H1 (cell line): ENCODE measurements at regions not wholly inside any gene's neighbourhood (a gene's known extent, or its start where the extent isn't known, plus 50 kb on each side); places are given as distances from the start of the nearest gene placed in this dataset.

Source experiments
- CTCF ChIA-PET: fragments of 300-600 bp; sonication (Branson Sonifier 250); formaldehyde crosslinking; loops from one replicate; lab custom pipeline; 2021; ENCODE audit not compliant: partially characterized antibody; lab: Charles Lee
- POLR2A ChIA-PET: fragments of 300-600 bp; sonication (Branson Sonifier 250); formaldehyde crosslinking; loops from one replicate; lab custom pipeline; 2021; ENCODE audit warnings: inconsistent platforms; ENCODE audit not compliant: partially characterized antibody; lab: Charles Lee
- DNase-seq, 2 experiments: peaks; one replicate each; pipeline versions ENCODE4 v3.0.0 to v3.0.0-alpha.2; 2010 to 2022; ENCODE audit warnings: low spot score in 2 of 2, low read depth in 1 of 2, mixed read lengths in 1 of 2
- FAIRE-seq: peaks from 2 replicates; lab custom pipeline; 2011; peaks lifted over from hg19 to GRCh38; lab: Jason Lieb, UNC
- H2AFZ ChIP-seq: 2 replicates; pipeline ENCODE4 v1.8.1; 2012; ENCODE audit warnings: low read length, inconsistent platforms
- H2AK5ac ChIP-seq: 2 replicates; pipeline ENCODE4 v1.6.1; 2013; ENCODE audit warnings: low read depth, low read length
- H2BK120ac ChIP-seq: replicated peaks from 2 replicates; pipeline ENCODE3; 2013; ENCODE audit warnings: low read depth, low read length, inconsistent platforms
- H2BK12ac ChIP-seq: 2 replicates; pipeline ENCODE4 v1.6.1; 2013; ENCODE audit warnings: low read depth, low read length
- H2BK15ac ChIP-seq: 2 replicates; pipeline ENCODE4 v1.6.1; 2013; ENCODE audit warnings: low read length
- H2BK20ac ChIP-seq: 2 replicates; pipeline ENCODE4 v1.6.1; 2013; ENCODE audit warnings: low read length
- H2BK5ac ChIP-seq: 2 replicates; pipeline ENCODE4 v1.6.1; 2013; ENCODE audit warnings: low read depth, low read length
- H3K14ac ChIP-seq: 2 replicates; pipeline ENCODE4 v1.6.1; 2013; ENCODE audit warnings: inconsistent platforms; ENCODE audit not compliant: insufficient read length
- H3K18ac ChIP-seq: 2 replicates; pipeline ENCODE4 v1.6.1; 2013; ENCODE audit warnings: low read length; ENCODE audit errors: extremely low read depth
- H3K23ac ChIP-seq: 2 replicates; pipeline ENCODE4 v1.6.1; 2013; ENCODE audit warnings: inconsistent platforms; ENCODE audit not compliant: insufficient read length
- H3K23me2 ChIP-seq: 2 replicates; pipeline ENCODE4 v1.6.1; 2013; ENCODE audit warnings: low read depth, low read length
- H3K27ac ChIP-seq: 2 replicates; pipeline ENCODE4 v1.6.1; 2011; ENCODE audit warnings: low read depth, low read length, inconsistent platforms
- H3K27me3 ChIP-seq, 4 experiments: replicated peaks in 1 of 4; 1 replicate in 1 of 4; 2 replicates in 3 of 4; pipeline versions ENCODE4 v1.6.1 to v1.8.1; 2011 to 2013; ENCODE audit warnings: low read length in 3 of 4, mild to moderate bottlenecking in 3 of 4, inconsistent platforms in 2 of 4, mixed read lengths in 2 of 4, moderate library complexity in 1 of 4; ENCODE audit not compliant: control insufficient read depth in 3 of 4, insufficient read depth in 3 of 4; ENCODE audit errors: extremely low read depth in 1 of 4
- H3K36me3 ChIP-seq, 4 experiments: 2 replicates each; pipeline versions ENCODE4 v1.6.1 to v1.8.1; 2011 to 2013; ENCODE audit warnings: mild to moderate bottlenecking in 4 of 4, low read length in 3 of 4, moderate library complexity in 2 of 4, control low read depth in 1 of 4, inconsistent platforms in 1 of 4; ENCODE audit not compliant: insufficient read depth in 4 of 4, control insufficient read depth in 2 of 4
- H3K4ac ChIP-seq: replicated peaks from 2 replicates; pipeline ENCODE3; 2013; ENCODE audit warnings: low read length, low read depth, mixed read lengths, inconsistent platforms; ENCODE audit not compliant: insufficient read length
- H3K4me1 ChIP-seq, 4 experiments: replicated peaks in 1 of 4; 1 replicate in 1 of 4; 2 replicates in 3 of 4; pipeline versions ENCODE4 v1.6.1 to v1.8.1; 2011 to 2013; ENCODE audit warnings: low read length in 3 of 4, inconsistent platforms in 2 of 4, mixed read lengths in 1 of 4; ENCODE audit not compliant: insufficient read depth in 4 of 4, control insufficient read depth in 3 of 4
- H3K4me2 ChIP-seq, 2 experiments: 2 replicates each; pipeline versions ENCODE4 v1.6.1 to v1.8.1; 2011 to 2013; ENCODE audit warnings: low read depth in 2 of 2, low read length in 2 of 2, control low read depth in 1 of 2, inconsistent platforms in 1 of 2, mild to moderate bottlenecking in 1 of 2; ENCODE audit not compliant: insufficient read depth in 1 of 2
- H3K4me3 ChIP-seq, 4 experiments: fragments of 200-600, 300-600 bp in 1 of 4; sonication (generic), shearing (Covaris generic), sonication (Bioruptor Twin) in 1 of 4; 2 replicates each; pipeline versions ENCODE4 v1.5.1 to v1.8.1; 2011 to 2016; ENCODE audit warnings: low read length in 4 of 4, low read depth in 3 of 4, control low read depth in 2 of 4, inconsistent platforms in 2 of 4, mild to moderate bottlenecking in 2 of 4, mixed read lengths in 1 of 4, moderate library complexity in 1 of 4; ENCODE audit not compliant: insufficient read depth in 2 of 4; ENCODE audit errors: extremely low read depth in 1 of 4
- H3K56ac ChIP-seq: replicated peaks from 2 replicates; pipeline ENCODE3; 2013; ENCODE audit warnings: low read depth, mild to moderate bottlenecking, mixed read lengths, low read length, inconsistent platforms; ENCODE audit not compliant: insufficient read length
- H3K79me1 ChIP-seq: 2 replicates; pipeline ENCODE4 v1.6.1; 2013; ENCODE audit warnings: low read depth, low read length, control low read depth
- H3K79me2 ChIP-seq, 2 experiments: 2 replicates each; pipeline versions ENCODE4 v1.6.1 to v1.8.1; 2012 to 2013; ENCODE audit warnings: low read length in 2 of 2, mild to moderate bottlenecking in 2 of 2, inconsistent platforms in 1 of 2; ENCODE audit not compliant: insufficient read depth in 2 of 2, control insufficient read depth in 1 of 2
- H3K9ac ChIP-seq, 4 experiments: replicated peaks in 1 of 4; 1 replicate in 1 of 4; 2 replicates in 3 of 4; pipeline versions ENCODE4 v1.6.1 to v1.8.1; 2011 to 2013; ENCODE audit warnings: low read depth in 3 of 4, low read length in 3 of 4, control low read depth in 2 of 4, mild to moderate bottlenecking in 2 of 4, moderate library complexity in 2 of 4, inconsistent platforms in 1 of 4; ENCODE audit errors: extremely low read depth in 1 of 4
- H3K9me3 ChIP-seq, 2 experiments: 2 replicates each; pipeline versions ENCODE4 v1.6.1 to v1.8.1; 2012 to 2013; ENCODE audit warnings: mild to moderate bottlenecking in 2 of 2, moderate library complexity in 2 of 2, control low read depth in 1 of 2, inconsistent platforms in 1 of 2, low read depth in 1 of 2, low read length in 1 of 2, mixed read lengths in 1 of 2; ENCODE audit not compliant: insufficient read depth in 2 of 2
- H4K20me1 ChIP-seq, 2 experiments: replicated peaks in 1 of 2; 2 replicates each; pipeline versions ENCODE3 to v1.8.1; 2011 to 2013; ENCODE audit warnings: inconsistent platforms in 2 of 2, low read length in 2 of 2, mild to moderate bottlenecking in 1 of 2; ENCODE audit not compliant: insufficient read depth in 2 of 2, control insufficient read depth in 1 of 2
- H4K5ac ChIP-seq: 2 replicates; pipeline ENCODE4 v1.6.1; 2013; ENCODE audit warnings: low read length, low read depth, mixed read lengths, inconsistent platforms; ENCODE audit not compliant: insufficient read length
- H4K8ac ChIP-seq: 2 replicates; pipeline ENCODE4 v1.8.0; 2013; ENCODE audit warnings: mild to moderate bottlenecking, moderate library complexity, low read length, inconsistent platforms; ENCODE audit not compliant: insufficient read depth; ENCODE audit errors: extremely low read depth
- H4K91ac ChIP-seq: replicated peaks from 2 replicates; pipeline ENCODE3; 2013; ENCODE audit warnings: low read length, mixed read lengths, inconsistent platforms; ENCODE audit not compliant: insufficient read length
- BACH1 ChIP-seq: IDR thresholded peaks from 2 replicates; pipeline ENCODE4 v1.6.1; 2012; ENCODE audit warnings: low read length, improper control_type of control experiment
- BCL11A ChIP-seq, 2 experiments: IDR thresholded peaks; one replicate each; pipeline ENCODE4 v1.6.1; 2011; ENCODE audit warnings: low read depth in 2 of 2, low read length in 2 of 2, mild to moderate bottlenecking in 2 of 2
- BRCA1 ChIP-seq: IDR thresholded peaks from 2 replicates; pipeline ENCODE4 v1.6.1; 2012; ENCODE audit warnings: low read depth, low read length, improper control_type of control experiment
- CREB1 ChIP-seq: IDR thresholded peaks from 2 replicates; pipeline ENCODE4 v1.6.1; 2012; ENCODE audit warnings: inconsistent platforms
- KDM1A ChIP-seq: fragments of 200-600, 300-600 bp; sonication (generic); IDR thresholded peaks from 2 replicates; pipeline ENCODE4 v1.7.1; 2016; ENCODE audit warnings: mild to moderate bottlenecking, low read length, borderline replicate concordance
- KDM4A ChIP-seq: IDR thresholded peaks from one replicate; pipeline ENCODE4 v1.7.1; 2012; ENCODE audit warnings: low read depth, mild to moderate bottlenecking, moderate library complexity, low read length, inconsistent platforms; ENCODE audit not compliant: severe bottlenecking
- MAFK ChIP-seq: IDR thresholded peaks from 2 replicates; pipeline ENCODE4 v1.6.1; 2012; ENCODE audit warnings: low read depth, mild to moderate bottlenecking, improper control_type of control experiment, low read length
- NANOG ChIP-seq: IDR thresholded peaks from 2 replicates; pipeline ENCODE4 v1.6.1; 2011; ENCODE audit warnings: low read length, low read depth, mild to moderate bottlenecking, inconsistent platforms; ENCODE audit not compliant: insufficient read depth, poor library complexity, severe bottlenecking
- PHF8 ChIP-seq: fragments of 200-600 bp; sonication (generic); conservative IDR thresholded peaks from 2 replicates; pipeline ENCODE4 v1.7.1; 2012; ENCODE audit warnings: low read depth, mild to moderate bottlenecking, inconsistent platforms, low read length, moderate library complexity
- POU5F1 ChIP-seq: IDR thresholded peaks from 2 replicates; pipeline ENCODE4 v1.6.1; 2011; ENCODE audit warnings: low read depth, mild to moderate bottlenecking, low read length, moderate library complexity
- SP1 ChIP-seq: IDR thresholded peaks from 2 replicates; pipeline ENCODE4 v1.6.1; 2011; ENCODE audit warnings: low read depth, low read length
- SRF ChIP-seq: IDR thresholded peaks from 2 replicates; pipeline ENCODE4 v1.6.1; 2011; ENCODE audit warnings: mild to moderate bottlenecking, low read depth, low read length, moderate library complexity
- SUZ12 ChIP-seq: fragments of 200-600 bp; sonication (generic); IDR thresholded peaks from 2 replicates; pipeline ENCODE4 v1.6.1; 2012; ENCODE audit warnings: mild to moderate bottlenecking, inconsistent platforms, low read length, moderate library complexity, mixed read lengths
- TBP ChIP-seq: IDR thresholded peaks from 2 replicates; pipeline ENCODE4 v1.6.1; 2011; ENCODE audit warnings: low read depth, low read length, improper control_type of control experiment
- TEAD4 ChIP-seq: IDR thresholded peaks from 2 replicates; pipeline ENCODE4 v1.6.1; 2012; ENCODE audit warnings: low read depth, low read length, inconsistent platforms, mixed read lengths
- WGBS, 2 experiments: shearing (Covaris generic) in 1 of 2; methylation state at CpG; one replicate each; pipeline versions ENCODE4 v1.1.6 to v1.1.7; 2013 to 2015; ENCODE audit warnings: low lambda C conversion rate in 2 of 2, mixed read lengths in 2 of 2, inconsistent platforms in 1 of 2, low coverage in 1 of 2, missing lambda C conversion rate in 1 of 2; ENCODE audit not compliant: insufficient replicate concordance in 2 of 2, insufficient coverage in 1 of 2, insufficient read length in 1 of 2; ENCODE audit errors: extremely low coverage in 1 of 2, missing lambda C conversion rate in 1 of 2; 5-methylcytosine and 5-hydroxymethylcytosine counted together
- TF ChIP-seq, protein P1 (sequence below): IDR thresholded peaks from 2 replicates; pipeline ENCODE4 v1.6.1; 2012; ENCODE audit warnings: inconsistent platforms

- Histone ChIP-seq H2AFZ (peak overlapping the region; percentile 50; the same call in 1 of the 2 replicates), H3K4ac (no peak overlapping the region)
- no peak for TF ChIP-seq KDM4A
- no peak for TF ChIP-seq BRCA1
- TF ChIP-seq PHF8 = no peak
- no peak for TF ChIP-seq BCL11A (IDR thresholded peaks at IDR 0.05; ENCODE audit: low read depth in 2 of 2, low read length in 2 of 2)
- TF ChIP-seq, protein P1, sequence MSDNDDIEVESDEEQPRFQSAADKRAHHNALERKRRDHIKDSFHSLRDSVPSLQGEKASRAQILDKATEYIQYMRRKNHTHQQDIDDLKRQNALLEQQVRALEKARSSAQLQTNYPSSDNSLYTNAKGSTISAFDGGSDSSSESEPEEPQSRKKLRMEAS = no peak
- no peak for TF ChIP-seq NANOG
- no peak for TF ChIP-seq TEAD4
- TF ChIP-seq BACH1 = no peak
- TF ChIP-seq POU5F1 = no peak
- no peak for TF ChIP-seq KDM1A
- no peak for TF ChIP-seq SUZ12
- TF ChIP-seq TBP = no peak
- no peak for TF ChIP-seq SP1
- no peak for TF ChIP-seq CREB1
- TF ChIP-seq SRF = no peak
- TF ChIP-seq MAFK = no peak
Measured at GRCh38 chr21:15627823-15628222, 102.0 kb upstream of the USP25 start.

More at GRCh38 chr21:15627823-15628222, 102.0 kb upstream of the USP25 start:
- Histone ChIP-seq H3K18ac (no peak overlapping the region), H2AK5ac (no peak overlapping the region), H3K56ac (no peak overlapping the region), H3K79me2 (no peaks in the 10 kb centered on the region), H3K4me2 (no peak overlapping the region), H3K4me1 (peaks cover 0 to 3% (median 1%) of the 10 kb centered on the region in 4 experiments; a peak in 2 of 7 replicates), H3K23me2 (no peaks in the 10 kb centered on the region), H4K8ac (no peak overlapping the region), H2BK12ac (no peak overlapping the region), H3K14ac (no peak overlapping the region), H2BK5ac (no peak overlapping the region), H3K9me3 (no peaks in the 10 kb centered on the region), H3K36me3 (no peaks in the 10 kb centered on the region), H2BK20ac (no peak overlapping the region), H4K91ac (no peak overlapping the region), H4K20me1 (no peaks in the 10 kb centered on the region), H2BK120ac (no peak overlapping the region), H3K23ac (no peak overlapping the region), H3K27ac (no peak overlapping the region), H3K9ac (no peak overlapping the region), H4K5ac (no peak overlapping the region), H2BK15ac (no peak overlapping the region), H3K27me3 (no peaks in the 10 kb centered on the region), H3K4me3 (no peak overlapping the region), H3K79me1 (no peaks in the 10 kb centered on the region)
- no peak for FAIRE-seq
- POLR2A ChIA-PET = no interaction called here
- CTCF ChIA-PET = interaction anchor here (0.6 kb wide), 1 partner anchor 75 kb away, joined by 3 read pairs; no protein-coding TSS in a partner anchor
- 87% methylated on average over 7 of the region's 7 CpGs; no CpG with 5 or more reads in 1 of the 2 experiments for WGBS, 2 experiments
- DNase-seq = no peak
